NOMO-1 (cell line): ENCODE measurements at regions not wholly inside any gene's neighbourhood (a gene's known extent, or its start where the extent isn't known, plus 50 kb on each side); places are given as distances from the start of the nearest gene placed in this dataset.
"Not testable (repeated sequence)": the region's sequence is repeated elsewhere in the genome, so short reads cannot be mapped to it uniquely, and the experiment has no call there.

Experiments used
- DNase-seq, 2 experiments: peaks; one replicate each; lab custom pipeline; 2025; ENCODE audit not compliant: unreplicated experiment in 2 of 2; lab: John Stamatoyannopoulos, UW

DNA sequence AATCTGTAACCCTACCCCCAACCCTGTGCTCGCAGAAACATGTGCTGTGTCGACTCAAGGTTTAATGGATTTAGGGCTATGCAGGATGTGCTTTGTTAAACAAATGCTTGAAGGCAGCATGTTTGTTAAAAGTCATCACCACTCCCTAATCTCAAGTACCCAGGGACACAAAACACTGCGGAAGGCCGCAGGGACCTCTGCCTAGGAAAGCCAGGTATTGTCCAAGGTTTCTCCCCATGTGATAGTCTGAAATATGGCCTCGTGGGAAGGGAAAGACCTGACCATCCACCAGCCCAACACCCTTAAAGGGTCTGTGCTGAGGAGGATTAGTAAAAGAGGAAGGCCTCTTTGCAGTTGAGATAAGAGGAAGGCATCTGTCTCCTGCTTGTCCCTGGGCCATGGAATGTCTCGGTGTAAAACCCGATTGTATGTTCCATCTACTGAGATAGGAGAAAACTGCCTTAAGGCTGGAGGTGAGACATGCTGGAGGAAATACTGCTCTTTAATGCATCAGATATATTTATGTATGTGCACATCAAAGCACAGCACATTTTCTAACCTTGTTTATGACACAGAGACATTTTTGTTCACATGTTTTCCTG is 94.4 kb downstream of the LSM3 start:
- DNase-seq, result not testable (repeated sequence)

DNA sequence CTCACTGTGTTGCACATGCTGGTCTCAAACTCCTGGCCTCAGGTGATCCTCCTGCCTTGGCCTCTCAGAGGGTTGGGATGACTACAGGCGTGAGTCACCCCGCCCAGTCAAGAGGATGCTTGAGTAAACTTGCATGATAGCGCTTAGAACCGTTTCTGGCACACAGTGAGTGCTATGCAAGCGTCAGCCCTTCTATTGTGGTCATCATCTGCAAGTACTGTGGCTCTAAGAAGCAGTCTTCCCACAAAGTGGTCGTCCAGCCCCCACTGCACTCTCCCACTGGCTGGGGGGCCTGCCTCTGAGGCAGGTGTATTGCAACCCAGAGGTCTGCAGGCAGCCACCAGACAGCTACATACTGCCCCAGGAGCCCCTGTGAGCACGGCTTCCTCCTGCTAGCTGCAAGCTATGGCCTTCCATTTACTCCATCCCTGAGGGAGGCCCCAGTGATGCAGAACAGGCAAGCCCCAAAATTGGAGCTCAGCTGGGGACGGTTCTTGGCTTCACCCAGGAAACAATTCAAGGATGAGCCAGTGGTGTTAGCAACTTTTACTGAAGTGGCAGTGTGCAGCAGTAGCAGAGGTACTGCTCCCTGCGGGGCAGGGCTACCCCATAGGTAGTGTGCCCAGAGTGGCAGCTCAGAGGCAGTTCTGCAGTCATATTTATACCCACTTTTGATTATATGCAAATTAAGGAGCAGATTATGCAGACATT is 95.4 kb downstream of the LSM3 start:
- no peak for DNase-seq

DNA sequence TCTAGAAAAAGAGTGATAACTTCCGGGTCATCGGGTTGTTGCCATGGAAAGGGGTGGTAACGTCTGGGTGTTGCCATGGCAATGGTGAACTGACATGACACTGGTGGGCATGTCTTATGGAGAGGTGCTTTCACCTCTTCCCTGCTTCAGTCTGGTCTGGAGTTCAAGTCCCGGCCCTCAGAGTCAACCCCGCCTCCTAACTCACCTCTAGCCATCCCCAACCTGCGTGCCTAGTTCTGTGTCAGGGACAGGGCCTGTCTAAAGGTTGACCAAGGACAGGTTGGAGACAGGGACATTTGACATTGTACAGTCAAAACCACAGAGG is 96.0 kb downstream of the LSM3 start:
- DNase-seq, result no peak

GRCh38 chr3:14274999-14275961 is 96.7 kb downstream of the LSM3 start:
- no peak for DNase-seq

- DNase-seq, result no peak
Observed at GRCh38 chr3:14275962-14276909, 97.6 kb downstream of the LSM3 start.

GRCh38 chr3:14277557-14277956 is 98.9 kb downstream of the LSM3 start:
- DNase-seq, result no peak

DNA sequence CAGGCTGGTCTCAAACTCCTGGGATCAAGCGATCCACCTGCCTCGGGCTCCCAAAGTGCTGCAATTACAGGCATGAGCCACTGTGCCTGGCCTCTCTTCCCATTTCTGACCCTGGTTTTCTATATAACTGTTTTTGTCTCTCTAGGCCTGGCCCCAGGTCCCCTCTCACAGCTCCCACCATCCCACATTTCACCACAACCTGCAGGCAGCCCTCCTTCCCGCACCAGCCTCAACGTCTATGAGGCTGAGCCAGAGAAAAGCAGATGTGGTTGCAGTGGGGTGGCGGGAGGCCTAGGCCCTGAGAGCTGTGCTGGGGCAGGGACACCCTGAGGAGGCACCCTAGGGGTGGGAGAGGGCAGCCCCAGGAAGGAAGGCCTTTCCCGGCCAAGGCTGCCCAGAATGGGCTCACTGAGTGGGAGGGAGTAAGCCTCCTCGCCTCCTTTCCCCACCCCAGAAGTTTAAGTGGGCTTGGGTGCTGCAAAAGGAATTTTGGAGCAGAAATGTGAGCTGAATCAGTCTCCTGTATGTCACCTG is 99.7 kb downstream of the LSM3 start:
- DNase-seq, result no peak

- no peak for DNase-seq
Observed at GRCh38 chr3:14278799-14279625, 100.4 kb downstream of the LSM3 start.

- DNase-seq, result no peak
Observed at GRCh38 chr3:14279626-14280061, 101.0 kb downstream of the LSM3 start.

DNA sequence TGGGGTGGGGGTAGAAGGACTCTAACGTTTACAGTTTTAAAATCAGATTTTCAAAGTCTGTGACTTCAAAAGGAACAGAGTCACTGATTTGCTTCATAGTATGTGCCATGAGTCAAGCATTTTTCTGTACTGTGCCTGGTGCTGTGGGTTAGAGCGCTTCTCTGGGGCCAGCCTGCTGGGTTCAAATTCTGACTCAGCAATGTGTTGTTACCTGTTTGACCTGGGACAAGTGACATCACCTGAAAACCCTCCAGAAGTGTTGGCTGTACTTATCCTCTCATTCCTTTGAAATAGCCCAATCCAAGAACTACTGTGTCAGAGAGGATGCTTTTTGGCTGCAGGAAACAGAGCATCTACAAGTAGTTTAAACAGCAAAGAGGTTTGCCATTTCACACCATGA is 101.7 kb downstream of the LSM3 start:
- no peak for DNase-seq

- no peak for DNase-seq
Observed at GRCh38 chr3:14281053-14281452, 102.4 kb downstream of the LSM3 start.

GRCh38 chr3:14282001-14282705 is 103.5 kb downstream of the LSM3 start:
- no peak for DNase-seq

- DNase-seq, result no peak
Observed at GRCh38 chr3:14282706-14283075, 104.1 kb downstream of the LSM3 start.

- no peak for DNase-seq
Observed at GRCh38 chr3:14283092-14283812, 104.6 kb downstream of the LSM3 start.

DNA sequence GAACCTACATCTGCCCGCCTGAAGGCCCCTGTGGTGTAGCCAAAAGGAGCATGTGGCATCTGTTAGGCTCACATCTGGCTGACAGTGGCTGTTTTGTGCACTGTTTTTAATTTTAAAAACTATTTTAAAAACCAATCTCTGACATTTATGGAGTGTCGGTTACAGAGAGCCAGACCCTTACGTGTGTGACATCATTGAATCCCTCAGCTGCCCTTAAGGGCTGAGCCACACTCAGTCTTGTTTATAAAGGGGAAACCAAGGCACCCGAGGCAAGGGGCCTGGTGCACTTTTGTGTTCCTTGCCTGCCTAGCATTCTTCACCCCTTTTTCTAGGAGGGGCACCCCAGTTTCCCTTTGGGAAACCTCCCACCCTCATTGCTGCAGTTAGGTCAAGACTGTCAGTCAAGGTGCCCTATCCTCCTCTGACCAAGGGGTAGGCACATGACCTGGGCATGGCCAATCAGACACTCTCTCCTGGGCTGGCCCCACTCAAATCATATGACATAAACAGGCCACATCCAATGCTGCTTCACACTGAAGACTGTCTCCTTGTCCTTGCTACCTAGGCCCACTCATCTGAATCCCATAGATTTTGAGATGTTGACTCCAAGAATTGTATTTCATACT is 105.3 kb downstream of the LSM3 start:
- no peak for DNase-seq

GRCh38 chr3:14284694-14285547 is 106.3 kb downstream of the LSM3 start:
- no peak for DNase-seq

DNA sequence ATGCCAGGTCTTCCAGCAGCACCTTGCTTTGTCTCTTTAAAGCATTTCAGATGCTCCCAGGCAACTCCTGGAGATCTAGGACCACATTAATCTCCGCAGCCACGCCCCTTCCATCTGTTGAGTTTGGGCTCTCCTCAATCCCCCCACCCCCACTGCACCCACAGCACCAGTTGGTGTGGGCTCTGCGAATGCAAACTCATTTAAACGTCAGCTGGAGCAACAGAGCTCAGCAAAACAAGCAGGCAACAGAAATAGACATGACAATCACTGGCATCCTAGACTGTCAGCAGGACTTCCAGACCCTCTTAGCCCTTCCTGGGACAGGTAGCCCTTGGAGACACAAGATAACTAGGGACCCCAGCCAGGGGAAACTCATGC is 106.9 kb downstream of the LSM3 start:
- no peak for DNase-seq
